ENCODE measurements at regions not wholly inside any gene's neighbourhood (a gene's known extent, or its start where the extent isn't known, plus 50 kb on each side); places are given as distances from the start of the nearest gene placed in this dataset.

DNA sequence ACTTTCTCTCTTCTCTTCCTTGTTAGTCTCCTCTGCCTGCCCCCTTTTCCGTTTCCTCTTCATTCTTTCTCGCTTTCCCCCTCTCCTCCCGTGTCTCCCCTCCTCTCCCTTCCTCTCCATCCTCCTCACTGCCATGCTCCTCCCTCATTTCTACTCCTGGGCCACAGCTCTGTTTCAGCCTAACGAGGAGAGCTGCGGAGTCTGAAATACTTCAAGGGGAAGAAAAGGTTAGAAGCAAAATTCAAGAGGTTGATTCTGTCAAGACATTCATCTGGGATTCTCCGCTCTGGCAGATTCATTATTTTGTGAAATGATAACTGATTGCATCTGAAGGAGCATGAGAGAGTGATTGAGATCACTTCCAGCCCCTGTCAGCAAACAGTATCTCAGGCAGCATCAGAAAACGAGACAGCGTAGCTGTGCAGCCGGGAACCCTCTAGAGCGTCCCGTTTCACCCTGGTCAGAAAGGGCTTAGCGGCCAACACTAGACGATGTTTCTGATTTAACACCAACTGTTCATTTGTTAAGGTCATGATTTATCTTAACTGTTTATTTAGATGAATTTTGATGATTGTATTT is 279.3 kb upstream of the B3GAT1 start:
- H3K4ac ChIP-seq (replicated peaks; ENCODE audit: insufficient read length, low read depth, low read length), result no peak overlapping the region
- H2AFZ ChIP-seq (ENCODE audit: low read length), result 0 out of 2 replicates have a peak overlapping the region, but pooled peaks have one; percentile 13
- no peak overlapping the region for H2BK20ac ChIP-seq (ENCODE audit: low read length)
- H2BK120ac ChIP-seq (replicated peaks; ENCODE audit: low read depth, low read length), result no peak overlapping the region
- H2AK5ac ChIP-seq (ENCODE audit: low read depth, low read length), result no peak overlapping the region
- H3K23ac ChIP-seq (ENCODE audit: insufficient read length), result no peak overlapping the region
- no peak overlapping the region for H3K4me2 ChIP-seq (ENCODE audit: insufficient read depth in 1 of 2, low read depth in 2 of 2, low read length in 2 of 2)
- no peaks in the 10 kb centered on the region for H3K9me3 ChIP-seq (ENCODE audit: insufficient read depth in 2 of 2, low read depth in 1 of 2, low read length in 1 of 2)
- no peaks in the 10 kb centered on the region for H3K4me1 ChIP-seq (replicated peaks in 1 of 4; ENCODE audit: control insufficient read depth in 3 of 4, insufficient read depth in 4 of 4, low read length in 3 of 4)
- no peak overlapping the region for H3K14ac ChIP-seq (ENCODE audit: insufficient read length)
- H3K27me3 ChIP-seq (replicated peaks in 1 of 4; ENCODE audit: control insufficient read depth in 3 of 4, extremely low read depth in 1 of 4, insufficient read depth in 3 of 4, low read length in 3 of 4), result no peaks in the 10 kb centered on the region
- no peak overlapping the region for H2BK15ac ChIP-seq (ENCODE audit: low read length)
- no peak overlapping the region; a peak in 1 of 7 replicates for H3K9ac ChIP-seq (replicated peaks in 1 of 4; ENCODE audit: extremely low read depth in 1 of 4, low read depth in 3 of 4, low read length in 3 of 4)
- H4K91ac ChIP-seq (replicated peaks; ENCODE audit: insufficient read length, low read length), result no peak overlapping the region
- 91% methylated on average over 13 of the region's 13 CpGs; no CpG with 5 or more reads in 1 of the 2 experiments for WGBS, 2 experiments (ENCODE audit: extremely low coverage in 1 of 2, insufficient coverage in 1 of 2, insufficient read length in 1 of 2, insufficient replicate concordance in 2 of 2, low coverage in 1 of 2, low lambda C conversion rate in 2 of 2, missing lambda C conversion rate in 1 of 2)
- H3K79me1 ChIP-seq (ENCODE audit: low read depth, low read length), result no peaks in the 10 kb centered on the region
- no peaks in the 10 kb centered on the region for H3K36me3 ChIP-seq (ENCODE audit: control insufficient read depth in 2 of 4, insufficient read depth in 4 of 4, low read length in 3 of 4)
- DNase-seq (ENCODE audit: low read depth in 1 of 2, low spot score in 2 of 2) (no peak), FAIRE-seq (no peak)
- no peak overlapping the region; the same call in 1 of the 2 replicates for H3K18ac ChIP-seq (ENCODE audit: extremely low read depth, low read length)
- H3K27ac ChIP-seq (ENCODE audit: low read depth, low read length), result no peak overlapping the region
- no peak overlapping the region for H4K5ac ChIP-seq (ENCODE audit: insufficient read length, low read depth, low read length)
- ChIA-PET CTCF (ENCODE audit: partially characterized antibody) (interaction anchor here (1.1 to 1.6 kb wide), 2 partner anchors 35 to 100 kb away, joined by 3 to 4 read pairs; no protein-coding TSS in a partner anchor), POLR2A (ENCODE audit: partially characterized antibody) (no interaction called here)
- no peak overlapping the region for H4K8ac ChIP-seq (ENCODE audit: extremely low read depth, insufficient read depth, low read length)
- H3K23me2 ChIP-seq (ENCODE audit: low read depth, low read length), result no peaks in the 10 kb centered on the region; the same call in 1 of the 2 replicates
- no peak overlapping the region for H3K56ac ChIP-seq (replicated peaks; ENCODE audit: insufficient read length, low read depth, low read length)
- H2BK12ac ChIP-seq (ENCODE audit: low read depth, low read length), result no peak overlapping the region
- H3K79me2 ChIP-seq (ENCODE audit: control insufficient read depth in 1 of 2, insufficient read depth in 2 of 2, low read length in 2 of 2), result no peaks in the 10 kb centered on the region
- H2BK5ac ChIP-seq (ENCODE audit: low read depth, low read length), result no peak overlapping the region
- no peaks in the 10 kb centered on the region for H4K20me1 ChIP-seq (replicated peaks in 1 of 2; ENCODE audit: control insufficient read depth in 1 of 2, insufficient read depth in 2 of 2, low read length in 2 of 2)
- no peak overlapping the region for H3K4me3 ChIP-seq (ENCODE audit: extremely low read depth in 1 of 4, insufficient read depth in 2 of 4, low read depth in 3 of 4, low read length in 4 of 4)
- TF ChIP-seq RBBP5 (IDR thresholded peaks at IDR 0.05; ENCODE audit: borderline replicate concordance, low read depth, low read length) (no peak), NANOG (IDR thresholded peaks at IDR 0.05; ENCODE audit: insufficient read depth, low read depth, low read length, poor library complexity, severe bottlenecking) (no peak), CBX5 (IDR thresholded peaks at IDR 0.05; ENCODE audit: low read depth, low read length) (no peak), TCF12 (IDR thresholded peaks at IDR 0.05; ENCODE audit: low read depth, low read length) (no peak), POLR2A (IDR thresholded peaks at IDR 0.05; ENCODE audit: control extremely low read depth in 1 of 2, low read depth in 2 of 2, low read length in 2 of 2) (no peak), SP4 (IDR thresholded peaks at IDR 0.05; ENCODE audit: low read length) (no peak), KDM5A (IDR thresholded peaks at IDR 0.05; ENCODE audit: low read length) (no peak), CHD1 (IDR thresholded peaks at IDR 0.05; ENCODE audit: low read depth, low read length) (no peak), MAFK (IDR thresholded peaks at IDR 0.05; ENCODE audit: low read depth, low read length) (no peak), HDAC6 (IDR thresholded peaks at IDR 0.05; ENCODE audit: low read depth, low read length) (no peak), SIN3A (conservative IDR thresholded peaks at IDR 0.05 in 1 of 2, IDR thresholded peaks at IDR 0.05 in 1 of 2; ENCODE audit: low read depth in 1 of 2, low read length in 2 of 2) (no peak), ZNF274 (IDR thresholded peaks at IDR 0.05; ENCODE audit: borderline replicate concordance, extremely low read depth, low read length) (no peak), SP2 (IDR thresholded peaks at IDR 0.05; ENCODE audit: low read length) (no peak)
- TF ChIP-seq, protein P1, sequence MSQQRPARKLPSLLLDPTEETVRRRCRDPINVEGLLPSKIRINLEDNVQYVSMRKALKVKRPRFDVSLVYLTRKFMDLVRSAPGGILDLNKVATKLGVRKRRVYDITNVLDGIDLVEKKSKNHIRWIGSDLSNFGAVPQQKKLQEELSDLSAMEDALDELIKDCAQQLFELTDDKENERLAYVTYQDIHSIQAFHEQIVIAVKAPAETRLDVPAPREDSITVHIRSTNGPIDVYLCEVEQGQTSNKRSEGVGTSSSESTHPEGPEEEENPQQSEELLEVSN (IDR thresholded peaks at IDR 0.05), result no peak
